GM12892 (cell line): ENCODE measurements at regions not wholly inside any gene's neighbourhood (a gene's known extent, or its start where the extent isn't known, plus 50 kb on each side); places are given as distances from the start of the nearest gene placed in this dataset.

ENCODE experiments used
- POLR2A ChIP-seq: IDR thresholded peaks from 2 replicates; pipeline ENCODE4 v1.6.1; 2011; ENCODE audit warnings: low read depth, low read length, control low read depth
- POLR2AphosphoS5 ChIP-seq: IDR thresholded peaks from 2 replicates; pipeline ENCODE4 v1.6.1; 2011; ENCODE audit warnings: low read depth, low read length, control low read depth

DNA sequence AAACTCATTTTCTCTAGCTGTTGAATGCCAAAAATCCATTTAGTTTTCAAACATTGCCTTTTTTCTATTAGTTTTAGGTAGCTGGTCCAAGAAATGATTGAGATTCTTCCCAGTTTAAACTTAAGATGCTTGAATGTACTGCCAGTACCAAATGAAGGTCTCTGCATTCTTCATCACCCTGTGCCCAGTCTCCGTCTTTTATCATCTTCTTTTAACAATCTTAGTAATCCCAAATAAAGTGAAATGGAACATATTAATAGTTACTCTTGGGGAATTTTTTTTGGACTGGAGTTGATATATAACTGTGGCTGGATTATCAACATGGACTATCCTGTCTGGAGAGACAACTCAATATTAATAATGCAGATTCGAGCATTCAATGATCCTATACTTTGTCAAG is 54.1 kb upstream of the PCED1B start:
- no peak for TF ChIP-seq POLR2AphosphoS5
- no peak for TF ChIP-seq POLR2A
